Suprapubic skin (tissue), 4 donors: ENCODE measurements at regions not wholly inside any gene's neighbourhood (a gene's known extent, or its start where the extent isn't known, plus 50 kb on each side); places are given as distances from the start of the nearest gene placed in this dataset.

Source experiments
- EP300 ChIP-seq: sonication (generic); formaldehyde crosslinking; IDR thresholded peaks from one replicate; pipeline ENCODE4 v1.6.1; 2017; ENCODE audit warnings: antibody characterized with exemption
- POLR2A ChIP-seq, 2 donors: fragments of 450-650 bp; IDR thresholded peaks; one replicate each; pipeline ENCODE4 v1.6.1; 2017; ENCODE audit warnings: antibody characterized with exemption in 2 of 2, mild to moderate bottlenecking in 2 of 2, moderate library complexity in 2 of 2
- POLR2AphosphoS5 ChIP-seq, 3 donors: sonication (generic); formaldehyde crosslinking; IDR thresholded peaks; one replicate each; pipeline ENCODE4 v1.6.1; 2017; ENCODE audit warnings: antibody characterized with exemption in 3 of 3
- TF ChIP-seq, protein P1 (sequence below), 2 donors: fragments of 200-600 bp in 1 of 2; fragments of 450-650 bp in 1 of 2; sonication (generic) in 1 of 2; IDR thresholded peaks; one replicate each; pipeline ENCODE4 v1.5.1; 2016 to 2019; ENCODE audit warnings: antibody characterized with exemption in 2 of 2, mild to moderate bottlenecking in 1 of 2, moderate library complexity in 1 of 2

DNA sequence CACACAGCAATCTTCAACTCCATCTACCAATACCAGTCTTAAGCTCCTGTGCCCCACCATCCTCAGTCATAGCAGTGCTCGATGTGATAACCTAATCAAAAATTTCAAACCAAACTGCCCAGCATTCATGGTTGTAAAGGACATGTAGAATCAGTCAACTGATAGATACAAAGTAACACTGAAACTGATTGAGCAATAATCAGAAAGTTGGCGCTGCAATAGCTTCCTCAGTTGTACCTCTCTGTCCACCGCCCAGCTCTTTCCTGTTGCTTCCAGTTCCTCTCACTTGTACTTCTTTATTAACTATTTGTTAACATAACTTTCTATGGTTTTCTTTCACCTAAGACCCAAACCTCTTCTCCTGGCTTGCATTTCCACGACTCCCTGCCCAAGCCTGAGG lies 745.7 kb downstream of the PDCD6IP start:
- TF ChIP-seq POLR2AphosphoS5 (IDR thresholded peaks at IDR 0.05) = no peak
- TF ChIP-seq, protein P1, sequence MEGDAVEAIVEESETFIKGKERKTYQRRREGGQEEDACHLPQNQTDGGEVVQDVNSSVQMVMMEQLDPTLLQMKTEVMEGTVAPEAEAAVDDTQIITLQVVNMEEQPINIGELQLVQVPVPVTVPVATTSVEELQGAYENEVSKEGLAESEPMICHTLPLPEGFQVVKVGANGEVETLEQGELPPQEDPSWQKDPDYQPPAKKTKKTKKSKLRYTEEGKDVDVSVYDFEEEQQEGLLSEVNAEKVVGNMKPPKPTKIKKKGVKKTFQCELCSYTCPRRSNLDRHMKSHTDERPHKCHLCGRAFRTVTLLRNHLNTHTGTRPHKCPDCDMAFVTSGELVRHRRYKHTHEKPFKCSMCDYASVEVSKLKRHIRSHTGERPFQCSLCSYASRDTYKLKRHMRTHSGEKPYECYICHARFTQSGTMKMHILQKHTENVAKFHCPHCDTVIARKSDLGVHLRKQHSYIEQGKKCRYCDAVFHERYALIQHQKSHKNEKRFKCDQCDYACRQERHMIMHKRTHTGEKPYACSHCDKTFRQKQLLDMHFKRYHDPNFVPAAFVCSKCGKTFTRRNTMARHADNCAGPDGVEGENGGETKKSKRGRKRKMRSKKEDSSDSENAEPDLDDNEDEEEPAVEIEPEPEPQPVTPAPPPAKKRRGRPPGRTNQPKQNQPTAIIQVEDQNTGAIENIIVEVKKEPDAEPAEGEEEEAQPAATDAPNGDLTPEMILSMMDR (IDR thresholded peaks at IDR 0.05) = no peak
- TF ChIP-seq POLR2A (IDR thresholded peaks at IDR 0.05) = no peak
- TF ChIP-seq EP300 = no peak
